IPS-NIHi11 (cell line): ENCODE measurements at regions not wholly inside any gene's neighbourhood (a gene's known extent, or its start where the extent isn't known, plus 50 kb on each side); places are given as distances from the start of the nearest gene placed in this dataset.
"Not testable (repeated sequence)": the region's sequence is repeated elsewhere in the genome, so short reads cannot be mapped to it uniquely, and the experiment has no call there.

Source experiments
- DNase-seq: peaks from one replicate; pipeline ENCODE4 v3.0.0; 2012; ENCODE audit warnings: mixed read lengths, low spot score

- DNase-seq, result no peak
Observed at GRCh38 chr1:113303267-113303666, 87.0 kb upstream of the MAGI3 start.

DNA sequence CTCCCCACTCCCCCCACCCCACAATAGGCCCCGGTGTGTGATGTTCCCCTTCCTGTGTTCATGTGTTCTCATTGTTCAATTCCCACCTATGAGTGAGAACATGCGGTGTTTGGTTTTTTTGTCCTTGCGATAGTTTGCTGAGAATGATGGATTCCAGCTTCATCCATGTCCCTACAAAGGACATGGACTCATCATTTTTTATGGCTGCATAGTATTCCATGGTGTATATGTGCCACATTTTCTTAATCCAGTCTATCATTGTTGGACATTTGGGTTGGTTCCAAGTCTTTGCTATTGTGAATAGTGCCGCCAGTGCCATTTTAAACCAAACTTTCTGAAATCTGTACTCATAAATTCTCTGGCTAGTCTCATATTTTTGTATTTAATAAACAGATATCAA, 85.3 kb upstream of the MAGI3 start:
- not testable (repeated sequence) for DNase-seq

DNA sequence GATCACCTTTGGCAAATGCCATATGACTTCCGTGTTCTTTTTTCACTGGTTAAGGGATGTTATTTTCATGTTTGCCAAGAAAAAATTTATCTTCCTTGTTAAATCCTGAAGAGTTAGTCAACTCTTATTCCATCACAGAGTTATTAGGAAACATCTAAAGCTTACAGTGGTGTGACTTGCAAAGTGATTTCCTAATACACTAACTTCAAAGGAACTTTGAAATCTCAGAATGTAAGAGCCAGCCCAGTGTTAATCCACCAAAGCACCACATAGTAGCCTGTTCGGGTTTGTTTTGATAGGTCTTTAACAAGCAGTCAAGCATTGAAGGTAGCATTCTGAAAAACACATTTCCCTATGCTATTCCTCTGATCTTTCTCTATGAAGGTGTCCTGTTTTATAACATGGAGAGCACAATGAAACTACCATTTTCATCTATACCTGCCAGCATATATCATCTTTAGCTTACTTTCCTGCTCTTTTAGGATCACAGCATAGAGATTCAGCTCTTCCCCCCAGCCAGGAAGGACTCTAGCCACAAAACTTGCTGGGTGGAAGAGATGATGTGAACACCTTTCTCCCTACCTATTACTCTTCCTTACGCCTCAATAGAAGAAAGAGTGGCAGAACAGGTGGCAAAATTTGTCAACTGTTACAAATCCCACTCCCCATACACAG, 82.4 kb upstream of the MAGI3 start:
- no peak for DNase-seq

DNA sequence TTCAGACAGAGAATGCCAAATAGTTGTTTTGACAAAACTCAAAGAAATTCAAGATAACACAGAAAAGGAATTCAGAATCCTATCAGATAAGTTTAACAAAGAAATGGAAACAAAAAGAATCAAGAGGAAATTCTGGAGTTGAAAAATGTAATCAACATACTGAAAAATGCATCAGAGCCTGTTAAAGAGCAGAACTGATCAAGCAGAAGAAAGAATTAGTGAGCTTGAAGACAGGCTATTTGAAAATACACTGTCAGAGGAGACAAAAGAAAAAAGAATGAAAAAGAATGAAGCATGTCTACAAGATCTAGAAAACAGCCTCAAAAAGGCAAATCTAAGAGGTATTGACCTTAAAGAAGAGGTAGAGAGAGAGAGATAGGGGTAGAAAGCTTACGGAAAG, 77.7 kb upstream of the MAGI3 start:
- not testable (repeated sequence) for DNase-seq

DNA sequence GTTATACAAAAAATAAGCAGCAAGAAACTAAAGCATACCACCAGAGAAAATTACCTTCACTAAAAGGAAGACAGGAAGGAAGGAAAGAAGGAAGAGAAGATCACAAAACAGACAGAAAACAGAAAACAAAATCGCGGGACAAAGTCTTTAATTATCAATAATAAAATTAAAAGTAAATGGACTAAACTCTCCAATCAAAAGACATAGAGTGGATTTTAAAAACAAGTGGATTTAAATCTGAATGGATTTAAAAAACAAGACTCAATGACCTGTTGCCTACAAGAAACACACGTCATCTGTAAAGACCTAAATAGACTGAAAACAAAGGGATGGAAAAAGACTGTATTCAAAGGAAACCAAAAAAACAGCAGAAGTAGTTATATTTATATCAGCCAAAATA, 75.7 kb upstream of the MAGI3 start:
- DNase-seq, result no peak

DNA sequence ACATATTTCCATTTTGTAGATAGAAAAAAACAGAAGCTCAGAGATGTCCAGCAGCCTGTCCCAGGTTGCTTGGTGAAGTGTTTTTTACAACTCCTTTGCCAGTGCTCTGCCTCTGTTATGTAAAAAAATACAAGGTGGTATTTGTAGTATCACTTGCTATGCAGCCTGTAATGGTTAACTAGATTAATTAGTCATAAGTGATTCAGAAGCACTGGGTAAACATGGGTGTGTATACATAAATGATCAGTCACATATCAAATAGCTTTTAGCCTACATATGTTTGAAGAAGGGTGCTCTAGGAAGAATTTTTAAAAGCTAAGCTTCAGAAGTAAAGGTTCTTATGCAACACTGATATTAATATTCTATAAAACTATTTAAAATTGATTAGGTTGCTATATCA, 70.0 kb upstream of the MAGI3 start:
- no peak for DNase-seq

- DNase-seq, result no peak
Observed at GRCh38 chr1:113320972-113321680, 69.2 kb upstream of the MAGI3 start.

- no peak for DNase-seq
Observed at GRCh38 chr1:113321771-113322387, 68.4 kb upstream of the MAGI3 start.

DNA sequence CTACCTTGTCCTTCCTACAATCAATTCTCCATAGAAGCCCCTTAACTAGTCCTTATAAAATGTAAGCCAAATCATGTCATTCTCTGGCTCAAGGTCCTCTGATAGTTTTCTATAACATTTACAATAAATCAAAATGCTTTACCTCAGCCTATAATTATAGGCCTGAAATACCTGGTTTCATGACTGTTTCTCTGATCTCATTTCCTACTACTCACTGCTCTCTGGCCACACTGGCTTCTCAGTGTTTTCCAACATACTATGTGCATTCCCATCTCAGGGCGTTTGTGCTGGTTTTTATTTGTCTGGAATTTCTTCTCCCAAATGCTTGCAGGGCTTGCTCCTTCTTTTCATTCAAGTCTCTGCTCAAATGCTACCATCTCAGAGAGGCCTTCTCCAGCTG, 67.9 kb upstream of the MAGI3 start:
- DNase-seq, result no peak

- DNase-seq, result no peak
Observed at GRCh38 chr1:113325022-113325421, 65.3 kb upstream of the MAGI3 start.

DNA sequence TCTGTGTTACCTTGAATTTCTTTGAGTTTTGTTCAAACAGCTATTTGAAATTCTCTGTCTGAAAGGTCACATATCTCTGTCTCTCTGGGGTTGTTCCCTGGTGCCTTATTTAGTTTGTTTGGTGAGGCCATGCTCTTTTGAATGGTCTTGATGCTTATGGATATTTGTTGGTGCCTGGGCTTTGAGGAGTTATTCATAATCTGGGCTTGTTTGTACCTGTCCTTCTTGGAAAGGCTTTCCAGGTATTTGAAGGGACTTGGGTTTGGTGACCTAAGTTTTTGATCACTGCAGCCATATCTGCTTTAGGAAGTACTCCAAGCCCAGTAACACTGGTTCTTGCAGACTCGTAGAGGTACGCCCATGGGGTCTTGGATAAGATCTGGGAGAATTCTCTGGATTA, 63.3 kb upstream of the MAGI3 start:
- DNase-seq, result no peak

GRCh38 chr1:113333056-113333455, 57.3 kb upstream of the MAGI3 start:
- no peak for DNase-seq

DNA sequence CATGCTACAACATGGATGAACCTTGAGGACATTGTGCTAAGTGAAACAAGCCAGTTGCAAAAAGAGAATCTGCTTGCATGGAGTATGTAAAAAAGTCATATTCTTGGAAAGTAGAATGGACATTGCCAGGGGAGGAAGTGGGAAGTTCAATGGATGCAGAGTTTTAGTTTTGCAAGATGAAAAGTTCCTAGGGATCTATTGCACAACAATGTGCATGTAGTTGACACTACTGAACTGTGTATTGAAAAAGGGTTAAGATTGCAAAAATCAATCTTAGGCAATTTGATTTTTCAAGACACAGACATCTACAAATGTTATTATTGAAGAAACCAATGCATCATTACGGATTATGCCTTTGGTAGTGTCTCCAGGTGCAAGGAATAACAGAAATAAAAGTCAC, 50.3 kb upstream of the MAGI3 start:
- no peak for DNase-seq
